ENCODE measurements at regions not wholly inside any gene's neighbourhood (a gene's known extent, or its start where the extent isn't known, plus 50 kb on each side); places are given as distances from the start of the nearest gene placed in this dataset.

DNA sequence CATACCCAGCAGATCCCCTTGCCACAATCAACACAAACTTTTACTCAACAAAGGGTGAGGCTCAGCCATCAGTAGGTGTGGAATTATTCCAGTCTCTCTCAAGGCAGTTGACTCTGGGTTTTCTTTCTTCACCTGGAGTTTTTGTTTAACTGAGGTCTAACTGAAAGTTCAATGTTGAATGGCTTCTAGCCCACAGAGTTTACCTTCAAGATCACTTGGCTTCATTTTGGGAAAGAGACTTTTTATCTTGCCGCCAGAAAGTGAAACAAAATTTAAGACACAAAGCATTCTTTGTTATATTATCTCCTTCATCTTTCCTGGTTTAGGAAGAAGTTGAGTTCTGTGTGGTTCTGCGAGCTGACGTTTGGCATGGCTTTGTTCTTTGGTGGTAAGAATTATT lies 83.8 kb upstream of the RASGEF1B start:
- no peak for DNase-seq (ENCODE audit: low read depth)

DNA sequence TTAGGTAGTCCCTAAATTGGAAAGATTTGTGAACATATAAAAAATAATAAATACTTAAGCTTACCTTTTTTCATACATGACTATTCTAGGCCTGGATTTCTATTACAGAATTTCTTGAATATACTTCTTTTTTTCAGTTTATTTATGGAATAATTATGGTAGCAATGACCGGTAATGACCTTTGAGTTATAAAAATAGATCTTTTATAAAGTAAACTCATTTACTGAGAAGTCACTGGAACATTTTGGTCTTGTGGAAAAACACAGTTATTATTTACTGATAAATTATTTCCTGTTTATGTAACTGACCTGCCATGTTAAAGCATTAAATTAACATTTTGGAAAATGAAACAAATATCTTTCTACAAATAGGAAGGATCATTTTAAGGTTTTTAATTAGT lies 80.4 kb upstream of the RASGEF1B start:
- no peak for DNase-seq (ENCODE audit: low read depth)

DNA sequence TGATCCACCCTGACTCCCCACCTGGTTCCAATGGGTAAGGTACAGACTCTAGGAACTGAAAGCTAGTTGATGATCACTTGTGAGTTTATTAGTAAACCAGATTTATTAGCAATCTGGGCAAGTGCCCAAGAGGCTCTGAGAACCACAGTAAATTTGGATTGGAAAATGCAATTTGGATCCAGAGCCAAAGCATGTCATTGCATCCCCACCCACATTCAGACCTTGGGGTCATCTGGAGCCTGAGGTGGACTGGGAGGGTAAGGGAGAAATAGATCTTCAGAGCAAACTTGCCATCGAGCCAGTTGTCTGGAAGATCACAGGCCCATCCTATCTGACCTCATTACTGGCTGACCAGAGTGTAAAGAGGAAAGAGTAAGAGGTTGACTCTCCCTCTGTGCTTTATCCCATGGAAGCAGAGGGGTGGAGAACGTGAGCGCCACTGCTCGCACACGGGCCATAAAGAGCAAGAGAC lies 78.7 kb upstream of the RASGEF1B start:
- no peak for DNase-seq (ENCODE audit: low read depth)

DNA sequence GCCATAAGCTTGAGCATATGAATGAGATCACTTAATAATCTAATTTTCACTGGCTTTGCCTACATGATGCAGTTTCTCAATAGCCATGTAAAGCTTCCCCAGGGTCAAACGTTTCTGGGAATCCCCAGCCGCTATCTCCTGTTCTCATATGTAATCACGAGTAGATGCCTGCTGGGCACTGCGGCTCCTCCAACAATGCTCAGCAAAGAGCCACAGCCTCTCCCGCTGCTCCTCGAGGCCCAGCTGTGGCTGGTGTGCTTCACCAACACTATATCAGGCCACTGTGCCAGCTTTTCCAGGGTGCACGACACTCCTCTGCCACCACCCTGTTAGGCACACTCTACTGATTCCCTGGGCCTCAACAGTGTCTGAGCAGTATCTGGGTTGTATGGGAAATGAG lies 78.3 kb upstream of the RASGEF1B start:
- DNase-seq (ENCODE audit: low read depth) = no peak

DNA sequence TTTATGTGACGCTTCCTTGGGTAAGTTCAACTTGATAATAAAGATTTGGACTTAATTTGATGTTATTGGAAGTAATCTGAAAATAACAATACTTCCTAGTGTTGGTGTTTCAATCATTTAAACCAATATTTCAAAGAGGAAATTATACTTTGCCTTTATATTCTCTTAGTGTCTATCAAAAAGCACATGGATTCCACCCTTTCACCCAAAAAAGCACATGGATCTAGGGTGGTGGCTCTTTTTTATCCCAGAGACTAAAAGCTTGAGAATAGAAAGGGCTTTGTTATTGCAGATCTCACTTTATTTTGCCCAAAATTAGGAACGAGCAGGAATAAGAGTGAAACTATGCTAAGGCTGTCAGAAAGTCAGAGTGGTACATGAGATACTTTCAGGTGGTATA lies 75.1 kb upstream of the RASGEF1B start:
- DNase-seq (ENCODE audit: low read depth) = no peak

DNA sequence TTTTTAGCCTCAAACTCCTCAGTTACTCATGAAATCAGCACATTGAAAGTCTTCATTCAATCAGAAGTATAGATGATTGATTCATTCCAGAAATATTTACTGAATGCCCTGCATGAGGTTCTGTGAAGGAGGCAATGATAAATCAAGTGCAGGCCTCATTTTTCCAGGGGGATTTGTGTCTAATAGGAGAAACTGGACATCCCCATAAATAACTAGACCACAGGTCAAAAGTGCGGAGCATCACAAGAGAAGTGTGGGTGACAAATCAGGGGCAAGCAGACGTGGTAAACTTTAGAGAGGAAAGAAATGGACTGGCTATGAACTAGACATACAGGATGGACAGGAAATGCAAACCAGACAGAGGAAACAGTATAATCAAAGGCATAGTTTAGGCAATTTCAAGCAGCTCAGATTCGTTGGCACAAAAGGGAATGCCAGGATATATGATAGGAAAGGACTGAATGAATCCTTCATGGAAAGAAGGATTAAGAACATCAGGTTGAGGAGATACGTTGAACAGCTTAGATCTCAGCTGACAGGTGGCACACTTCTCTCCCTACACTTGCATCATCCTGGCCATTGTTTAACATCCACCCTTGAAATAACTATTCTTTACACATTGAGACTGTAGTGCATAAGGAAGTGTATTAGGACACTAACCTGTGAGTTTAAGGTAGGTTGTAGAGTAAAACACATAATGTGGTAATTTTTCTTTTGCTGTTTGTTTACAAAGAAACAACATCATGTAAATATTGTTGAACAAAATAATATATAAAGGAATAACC lies 69.6 kb upstream of the RASGEF1B start:
- DNase-seq (ENCODE audit: low read depth) = no peak

DNA sequence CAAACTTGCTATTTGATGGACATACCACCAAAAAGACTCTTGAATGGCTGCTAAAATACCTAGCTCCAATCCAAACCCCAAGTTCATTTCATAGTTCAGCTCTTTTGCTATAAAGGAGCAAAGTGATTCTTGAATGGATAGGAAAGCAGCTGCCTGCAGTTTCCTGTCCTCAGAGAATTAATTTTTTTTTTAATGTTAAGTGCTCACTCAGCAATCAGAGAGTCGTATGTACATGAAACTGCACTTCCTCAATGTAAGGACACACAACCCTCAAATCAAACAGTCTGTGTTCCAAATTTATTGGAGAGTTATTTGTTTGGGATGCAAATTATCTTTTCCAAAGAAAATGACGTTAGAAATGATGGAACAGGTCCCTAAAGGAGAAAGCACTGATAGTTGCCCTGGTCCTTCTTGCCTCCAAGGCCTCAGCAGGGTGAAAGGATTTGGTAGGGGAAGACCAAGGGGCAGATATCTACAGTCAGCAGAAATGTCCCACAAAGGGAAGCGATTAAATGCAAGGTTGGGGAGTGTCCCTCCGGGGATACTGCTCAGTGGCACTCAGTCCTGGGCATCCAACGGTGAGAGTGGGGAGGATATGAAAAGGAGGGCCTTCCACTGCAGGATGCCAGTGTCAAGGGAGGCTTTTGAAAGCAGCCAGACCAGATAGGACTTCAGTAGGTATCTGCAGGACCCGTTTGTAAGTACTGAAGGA lies 67.2 kb upstream of the RASGEF1B start:
- no peak for DNase-seq (ENCODE audit: low read depth)

DNA sequence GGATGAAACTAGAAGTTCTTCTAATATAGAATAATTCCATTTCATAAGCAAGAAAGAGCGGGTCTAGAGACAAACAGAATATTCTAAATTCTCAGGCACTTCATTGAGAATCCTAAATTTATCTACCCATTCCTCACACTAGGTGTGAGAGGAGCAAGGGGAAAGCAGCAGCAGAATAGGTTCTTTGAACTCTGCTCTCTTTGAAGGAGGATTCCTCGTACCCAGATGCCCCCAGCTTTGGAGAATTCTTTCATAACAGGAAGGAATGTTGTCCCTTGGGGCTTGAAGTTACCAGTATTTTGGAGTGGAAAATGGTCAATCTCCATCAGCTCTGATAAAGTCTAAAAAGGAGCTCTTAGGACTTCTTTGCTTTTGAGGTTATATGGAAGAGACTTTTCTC lies 59.7 kb upstream of the RASGEF1B start:
- DNase-seq (ENCODE audit: low read depth) = no peak

DNA sequence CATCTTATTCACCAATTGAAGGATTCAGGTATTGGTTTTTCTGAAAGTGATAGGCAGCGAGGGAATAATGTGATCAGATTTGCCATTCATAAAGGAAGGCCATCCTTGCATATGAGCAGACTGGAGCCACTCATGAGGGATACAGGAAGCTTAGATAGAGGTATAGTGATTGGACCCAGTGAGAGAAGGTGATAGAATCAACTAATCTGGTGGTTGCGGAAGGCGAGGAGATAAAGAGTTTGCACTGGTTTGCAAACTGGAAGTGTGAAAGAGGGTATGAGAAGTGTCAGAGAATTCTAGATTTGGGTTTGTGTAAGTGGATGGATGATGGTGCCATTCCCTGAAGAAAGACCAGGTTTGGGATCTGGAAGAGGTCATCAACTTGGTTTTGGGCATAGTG lies 57.3 kb upstream of the RASGEF1B start:
- no peak for DNase-seq (ENCODE audit: low read depth)

DNA sequence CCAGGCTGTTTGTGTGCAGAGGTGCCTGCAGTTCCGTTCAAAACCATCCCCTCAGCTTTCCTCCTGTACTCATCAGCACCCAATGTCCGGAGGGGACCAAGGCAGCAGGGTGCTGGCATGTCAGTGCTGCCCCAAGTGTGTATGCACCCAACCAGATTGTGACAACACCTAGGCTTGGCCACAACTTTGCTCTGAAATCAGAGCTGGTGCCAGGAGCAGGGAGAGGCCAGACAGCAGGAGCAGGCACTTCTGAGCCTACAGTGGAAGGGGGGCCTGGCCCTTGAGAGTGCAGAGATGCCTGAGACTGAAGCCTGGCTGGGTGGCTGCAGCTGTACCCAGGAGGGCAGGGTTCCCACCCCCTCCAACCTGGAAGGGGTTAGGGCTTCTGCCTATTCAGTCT lies 56.5 kb upstream of the RASGEF1B start:
- DNase-seq (ENCODE audit: low read depth) = no peak

DNA sequence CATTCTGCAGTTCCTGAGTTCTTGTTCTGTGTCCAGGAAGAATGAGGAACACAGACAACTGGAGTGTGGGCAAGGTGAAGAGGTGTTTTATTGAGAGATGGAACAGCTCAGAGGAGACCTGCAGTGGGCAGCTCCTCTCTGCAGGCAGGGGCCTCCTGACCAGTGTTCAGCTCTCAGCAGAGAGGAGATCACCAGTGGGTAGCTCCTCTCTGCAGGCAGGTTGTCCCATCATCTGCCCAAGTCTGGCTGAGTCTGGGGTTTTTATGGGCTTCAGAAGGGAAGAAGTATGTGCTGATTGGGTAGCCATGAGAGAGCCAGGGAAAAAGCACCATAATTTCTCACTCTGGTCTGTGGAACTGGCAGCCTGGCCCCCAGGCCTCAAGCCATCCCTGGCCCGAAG lies 56.0 kb upstream of the RASGEF1B start:
- no peak for DNase-seq (ENCODE audit: low read depth)

DNA sequence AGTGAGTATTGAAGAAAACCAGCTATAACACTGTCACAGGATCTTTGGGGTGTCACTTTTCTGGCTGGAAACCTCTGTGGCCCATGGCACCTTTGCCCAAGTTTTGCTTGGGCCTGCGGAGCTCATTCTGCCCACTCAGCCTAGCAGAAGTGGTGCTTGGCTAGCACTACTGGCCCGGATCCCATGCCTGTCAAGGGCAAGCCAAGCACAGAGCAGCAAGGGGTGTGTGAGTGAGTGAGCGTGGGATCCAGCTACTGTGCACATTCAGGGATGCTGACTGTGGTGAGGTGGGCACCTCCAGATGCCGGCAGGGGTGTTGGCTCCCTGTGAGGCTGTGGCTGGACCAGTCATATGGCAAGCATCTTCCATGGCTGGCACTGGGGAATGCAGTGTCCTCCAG lies 55.4 kb upstream of the RASGEF1B start:
- DNase-seq (ENCODE audit: low read depth) = no peak

DNA sequence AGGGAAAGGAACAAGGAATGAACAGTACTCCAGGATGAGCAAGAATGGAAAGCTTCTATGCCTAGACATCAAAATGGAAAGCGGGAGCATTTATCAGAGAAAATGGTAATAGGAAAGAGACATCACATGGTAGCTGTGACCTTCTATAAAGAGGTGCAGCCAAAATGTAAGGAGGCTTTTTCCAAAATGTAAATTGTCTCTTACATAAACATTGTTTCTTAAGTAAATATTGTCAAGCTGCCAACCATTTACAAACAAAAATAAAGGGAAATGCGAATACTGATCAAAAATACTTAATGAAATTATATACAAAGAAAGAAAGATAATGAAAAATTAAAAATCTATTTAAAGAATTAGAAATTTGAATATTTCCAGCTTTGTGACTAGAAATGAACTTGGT lies 55.0 kb upstream of the RASGEF1B start:
- DNase-seq (ENCODE audit: low read depth) = no peak

DNA sequence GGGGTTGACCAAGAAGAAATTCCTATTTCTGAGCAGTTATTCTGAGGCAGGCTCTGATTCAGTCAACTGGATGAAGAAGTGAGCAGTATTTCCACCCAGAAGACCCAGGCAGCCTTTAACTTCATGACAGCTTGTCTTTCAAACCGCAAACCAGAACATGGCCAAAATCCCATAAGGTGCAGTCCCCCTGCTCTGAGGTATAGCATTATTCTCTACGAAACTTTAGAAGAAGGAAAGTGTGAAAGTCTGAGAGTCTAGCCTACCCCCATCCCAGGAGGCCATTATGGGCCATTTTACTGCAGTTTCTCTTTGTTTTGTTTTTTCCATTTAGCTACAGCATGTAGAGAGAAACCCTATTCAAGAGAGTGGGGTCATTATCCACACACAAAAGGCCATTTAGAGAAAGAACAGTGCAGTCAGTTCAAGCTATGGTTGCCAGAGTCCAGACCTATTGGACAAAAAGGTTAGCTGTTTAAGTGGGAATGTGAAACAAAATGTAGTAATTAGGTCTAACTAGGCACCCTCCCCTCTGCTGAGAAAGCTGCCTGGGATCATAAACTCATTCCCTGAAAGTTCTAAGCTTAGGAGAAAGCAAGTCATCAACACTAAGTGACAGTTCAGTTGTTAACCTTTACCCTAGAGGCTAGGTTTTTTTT lies 52.1 kb upstream of the RASGEF1B start:
- no peak for DNase-seq (ENCODE audit: low read depth)

DNA sequence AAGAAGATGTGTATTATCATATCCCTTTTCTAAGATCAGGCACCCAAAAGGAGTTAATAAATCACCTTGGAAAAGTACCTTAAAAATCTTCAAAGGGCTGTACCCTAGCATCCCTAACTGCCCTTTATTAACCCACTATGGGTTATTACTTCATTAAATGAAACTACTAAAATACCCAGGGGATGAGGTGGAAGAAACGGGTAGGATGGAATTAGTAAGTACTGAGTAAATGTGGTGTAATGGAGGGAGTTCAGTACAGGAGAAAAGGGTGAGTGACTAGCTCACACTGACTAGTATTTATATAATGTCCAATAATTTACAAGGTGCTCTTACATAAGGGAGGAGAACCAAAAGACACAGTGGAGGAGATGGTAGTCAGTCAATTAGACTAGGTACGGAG lies 51.0 kb upstream of the RASGEF1B start:
- DNase-seq (ENCODE audit: low read depth) = no peak

DNA sequence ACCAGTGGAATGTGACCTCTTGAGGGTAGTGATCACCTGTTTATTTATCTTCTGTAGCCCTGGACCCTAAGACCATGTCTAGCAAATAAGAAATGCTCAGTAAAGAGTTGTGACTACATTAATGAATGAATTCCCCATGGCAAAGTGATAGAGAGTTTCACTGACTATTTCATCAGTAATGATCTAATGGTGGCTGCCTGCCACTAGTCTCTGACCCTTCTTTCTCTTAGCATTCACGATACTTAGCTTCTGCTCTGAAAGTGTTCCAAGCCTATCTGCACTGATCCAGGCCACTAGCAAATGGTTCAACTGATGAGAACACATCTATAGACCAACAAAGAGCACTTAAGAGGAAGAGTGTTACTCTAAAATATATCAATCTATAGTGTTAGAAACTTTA lies 50.0 kb upstream of the RASGEF1B start:
- no peak for DNase-seq (ENCODE audit: low read depth)

All from LHCN-M2 (cell line).